ENCODE measurements at regions not wholly inside any gene's neighbourhood (a gene's known extent, or its start where the extent isn't known, plus 50 kb on each side); places are given as distances from the start of the nearest gene placed in this dataset.

DNA sequence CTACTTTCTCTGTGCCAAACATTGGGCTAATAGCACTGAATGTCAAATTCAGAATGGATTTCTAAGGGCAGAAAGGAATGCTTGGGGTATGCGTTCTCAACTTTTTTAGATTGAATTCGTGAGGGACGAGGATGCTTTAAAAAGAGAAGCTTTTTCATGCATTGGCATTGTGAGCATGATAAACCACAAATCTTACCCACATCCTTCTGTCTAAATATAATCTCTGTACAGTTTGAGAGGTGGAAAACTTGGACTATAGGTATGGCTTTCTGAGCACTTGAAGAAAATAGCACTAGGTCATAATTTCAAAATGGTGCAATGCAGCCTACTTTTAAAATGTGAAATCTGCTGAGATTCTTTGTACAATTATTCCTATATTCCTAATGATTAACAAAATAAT is 71.4 kb upstream of the HHIP start:
- no peak for DNase-seq

- peak; percentile 24 for DNase-seq
Measured at GRCh38 chr4:144575181-144575580, 70.8 kb upstream of the HHIP start.

DNA sequence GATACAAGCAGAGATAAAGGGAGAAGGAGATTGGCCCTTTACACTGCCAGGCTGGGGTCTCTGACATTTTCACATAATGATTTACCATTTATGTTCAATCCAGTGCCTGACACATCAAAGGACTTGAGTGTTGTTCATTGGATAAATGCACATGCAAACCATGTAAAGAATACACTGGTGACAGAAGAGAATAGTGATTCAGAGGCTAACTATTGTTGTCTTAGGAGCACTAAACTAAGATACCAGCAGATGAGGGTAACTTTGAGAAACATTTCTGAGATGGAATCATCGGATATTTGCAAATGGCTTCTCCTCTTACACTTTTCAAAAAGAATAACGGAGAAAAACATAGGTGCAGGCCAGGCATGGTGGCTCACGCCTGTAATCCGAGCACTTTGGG is 67.3 kb upstream of the HHIP start:
- DNase-seq = no peak

DNA sequence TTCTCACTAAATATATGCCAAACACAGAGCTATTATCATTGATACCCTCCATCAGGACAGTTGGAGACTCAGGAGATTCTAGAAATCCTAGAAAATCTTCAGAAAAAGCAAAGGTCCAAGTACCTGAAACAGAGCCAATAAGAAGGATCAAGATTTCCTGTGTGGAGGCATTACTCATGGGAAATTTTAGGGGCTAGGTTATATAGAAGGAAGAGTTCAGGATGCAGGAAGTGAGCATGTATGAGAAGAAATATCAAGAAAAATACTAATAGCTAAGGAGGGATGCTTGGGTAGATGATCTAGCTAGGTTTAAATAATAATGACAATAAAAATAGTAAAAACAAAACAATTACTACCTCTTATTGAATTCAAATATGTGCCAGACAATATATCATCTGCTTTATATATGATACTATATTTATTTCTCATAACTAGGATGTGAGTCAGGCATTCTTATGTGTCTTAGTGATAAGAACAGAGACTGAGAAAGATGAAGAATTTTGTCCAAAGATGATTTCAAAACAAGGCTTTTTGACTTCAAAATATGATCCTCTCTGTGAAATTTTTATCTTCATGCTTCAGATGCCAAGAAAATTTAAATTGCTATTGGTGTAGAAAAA is 66.4 kb upstream of the HHIP start:
- no peak for DNase-seq

DNA sequence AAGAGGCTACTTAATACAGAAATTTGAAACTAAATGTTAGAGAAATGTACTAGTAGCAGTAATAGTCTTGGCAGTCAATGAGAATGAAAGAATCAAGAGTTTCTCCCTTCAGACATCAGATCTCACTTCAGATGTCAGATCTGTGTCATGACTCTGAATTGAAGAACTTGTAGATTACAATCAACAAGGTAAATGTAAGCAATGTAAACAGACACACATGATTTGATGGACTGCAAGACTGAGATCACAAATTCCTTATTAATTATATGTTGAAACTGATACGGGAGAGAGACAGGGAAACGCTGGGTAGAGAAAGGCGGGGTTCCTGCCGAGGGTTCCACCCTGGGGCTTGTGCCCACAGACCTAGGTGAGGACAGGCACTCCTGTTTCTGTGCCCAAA is 65.5 kb upstream of the HHIP start:
- DNase-seq = no peak

DNA sequence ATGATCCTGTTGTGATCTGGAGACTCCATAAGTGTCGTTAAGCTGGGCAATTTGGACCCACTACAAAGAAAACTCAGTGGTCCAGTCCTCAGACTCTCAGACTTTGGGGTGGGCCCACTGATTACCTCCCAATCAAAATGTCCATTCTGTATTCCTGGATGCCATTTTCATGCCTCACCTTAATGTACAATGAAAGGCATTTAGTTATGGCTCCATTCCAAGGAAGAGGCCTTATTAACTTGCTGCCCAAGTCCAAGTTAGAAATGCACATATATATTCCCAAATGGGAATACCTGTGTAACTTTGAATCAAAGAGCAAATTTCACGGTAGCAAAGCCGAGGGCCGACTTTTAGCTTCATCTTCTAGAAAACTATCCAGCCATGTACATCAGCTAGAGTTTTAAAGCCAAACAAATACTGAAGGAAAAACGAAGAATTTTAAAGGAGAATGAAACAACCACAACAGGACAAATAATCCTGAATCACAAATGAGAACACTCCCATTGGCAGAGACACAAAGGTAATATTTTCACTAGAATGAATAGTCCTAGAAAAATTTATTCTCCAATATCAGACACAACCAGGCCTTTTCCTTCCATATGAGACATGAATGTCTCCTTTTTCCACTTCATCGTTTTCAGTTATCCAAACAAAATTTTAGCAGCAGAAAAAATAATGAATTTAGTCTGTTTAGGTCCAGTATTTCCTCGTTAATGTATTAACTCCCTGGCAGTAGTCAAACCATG is 63.7 kb upstream of the HHIP start:
- DNase-seq = no peak

- no peak for DNase-seq
Measured at GRCh38 chr4:144582975-144583374, 63.0 kb upstream of the HHIP start.

- no peak for DNase-seq
Measured at GRCh38 chr4:144583658-144584057, 62.3 kb upstream of the HHIP start.

DNA sequence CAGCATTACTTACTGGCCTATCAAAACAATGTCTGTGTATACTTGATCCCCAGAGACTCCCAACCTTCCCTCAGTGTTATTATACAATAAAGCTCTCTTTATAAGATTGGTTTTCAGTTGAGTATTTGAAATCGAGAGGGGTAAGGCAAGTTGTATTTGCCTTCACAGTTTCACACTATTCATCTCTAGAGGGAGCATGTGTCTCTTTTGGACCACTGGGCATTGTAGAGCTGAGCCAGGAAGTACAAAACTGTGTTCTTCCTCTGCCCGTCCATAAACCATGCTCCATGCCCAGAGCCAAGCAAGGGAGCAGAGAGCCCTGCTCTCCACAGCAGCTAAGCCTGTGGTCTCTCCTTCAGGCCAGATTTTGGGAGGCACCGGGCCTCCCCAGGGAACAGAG is 61.5 kb upstream of the HHIP start:
- no peak for DNase-seq

GRCh38 chr4:144589512-144589911 is 56.4 kb upstream of the HHIP start:
- no peak for DNase-seq

DNA sequence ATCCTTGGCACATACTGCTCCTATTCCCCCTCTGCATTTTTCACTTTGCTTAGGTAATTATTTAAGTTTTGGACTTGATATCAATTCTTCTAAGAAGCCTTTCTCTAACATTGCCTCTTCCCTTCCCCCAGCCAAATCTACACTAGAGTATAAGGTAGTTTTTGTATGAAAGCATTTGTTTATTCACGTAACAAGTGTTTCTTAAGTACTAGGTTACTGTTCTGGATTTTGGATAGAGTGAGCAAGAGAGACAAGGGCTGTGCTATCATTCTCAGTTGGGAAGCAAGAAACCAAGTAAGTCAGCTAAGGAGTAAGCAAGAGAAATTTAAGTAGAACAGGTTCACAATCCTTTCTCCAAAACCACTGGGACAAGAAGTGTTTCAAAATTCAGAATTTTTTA is 55.9 kb upstream of the HHIP start:
- no peak for DNase-seq

DNA sequence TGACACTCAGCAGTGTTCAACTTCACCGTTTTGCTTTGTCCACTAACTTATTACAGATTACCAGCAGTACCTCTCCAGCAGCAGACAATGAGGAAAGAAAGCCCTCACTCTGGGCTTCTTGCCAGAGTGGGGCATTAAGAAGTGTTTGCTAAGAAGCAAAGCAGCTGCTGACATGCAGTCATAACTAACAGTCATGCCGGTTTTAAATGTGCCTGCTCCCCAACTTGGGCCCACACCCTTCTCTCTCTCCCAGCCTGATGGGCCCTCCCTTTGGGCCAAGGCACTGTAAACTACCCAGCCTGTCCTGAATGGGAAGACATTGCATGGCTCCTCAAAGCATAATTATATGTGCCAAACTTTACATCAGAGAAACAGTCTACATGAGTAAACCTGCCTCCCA is 54.6 kb upstream of the HHIP start:
- DNase-seq = peak; percentile 22

DNA sequence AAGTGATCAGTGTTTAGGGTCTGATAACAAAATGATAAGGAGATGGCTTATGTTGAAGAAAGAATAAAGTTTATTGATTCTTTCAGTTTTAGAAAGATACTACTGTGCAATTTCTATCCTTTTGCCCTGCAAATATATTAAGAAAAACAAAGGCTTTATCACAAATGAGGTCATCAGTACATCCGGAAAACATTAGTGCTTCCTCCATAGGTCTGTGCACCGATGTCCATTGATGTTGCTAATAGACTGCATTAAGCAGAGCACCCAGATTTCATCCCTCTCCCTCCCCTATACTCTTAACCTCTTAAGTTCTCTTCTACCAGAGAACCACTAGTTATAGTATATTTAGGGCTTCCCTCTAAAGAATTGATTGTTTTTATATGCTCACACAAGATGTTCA is 53.7 kb upstream of the HHIP start:
- no peak for DNase-seq

DNA sequence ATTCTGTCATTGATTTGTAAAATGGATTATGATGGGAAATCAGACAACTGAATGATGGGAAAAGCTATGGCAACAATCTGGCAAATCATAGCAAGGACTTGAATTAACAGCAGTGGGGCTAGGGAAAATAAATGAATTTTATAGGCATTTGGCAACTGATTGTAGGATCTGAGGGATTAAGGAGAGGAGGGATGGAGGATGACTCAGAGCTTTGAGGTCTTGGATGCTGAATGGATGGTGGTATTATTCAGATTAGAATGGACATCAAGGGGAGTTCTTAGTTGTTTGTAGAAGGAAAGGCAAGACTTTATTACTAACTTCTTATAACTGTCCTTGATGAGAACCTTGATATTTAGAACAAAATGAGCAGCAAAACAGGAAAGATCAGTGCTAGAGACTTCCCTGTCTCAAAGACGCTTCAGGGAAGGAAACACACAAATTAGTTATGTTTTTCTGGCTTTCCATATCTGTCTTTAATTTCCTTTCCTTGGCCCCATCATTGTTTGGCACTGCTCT is 51.4 kb upstream of the HHIP start:
- DNase-seq = no peak

DNA sequence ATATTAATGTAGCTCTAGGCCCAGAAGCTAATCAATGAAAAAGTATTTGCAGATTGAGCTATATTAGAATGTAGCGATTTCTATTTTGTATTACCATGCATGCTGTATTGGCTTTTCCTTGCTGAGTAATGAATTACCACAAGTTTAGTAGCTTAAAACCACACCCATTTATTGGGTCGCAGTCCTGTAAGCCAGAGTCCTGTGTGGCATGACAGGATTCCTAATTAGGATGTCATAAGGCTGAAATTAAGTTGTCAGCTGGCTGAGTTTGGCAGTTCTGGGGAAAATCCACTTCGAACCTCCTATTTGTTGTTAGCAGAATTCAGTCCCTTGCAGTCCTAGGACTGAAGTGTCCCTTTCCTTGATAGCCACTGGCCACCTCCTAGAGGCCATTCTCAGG is 50.3 kb upstream of the HHIP start:
- no peak for DNase-seq

All from right hindlimb (tissue), 1 donor.